ENCODE measurements at regions not wholly inside any gene's neighbourhood (a gene's known extent, or its start where the extent isn't known, plus 50 kb on each side); places are given as distances from the start of the nearest gene placed in this dataset.

- TF ChIP-seq SIN3A (IDR thresholded peaks at IDR 0.05; ENCODE audit: borderline replicate concordance, low read depth, low read length) (no peak), CTCF (IDR thresholded peaks at IDR 0.05) (no peak), TEAD4 (IDR thresholded peaks at IDR 0.05; ENCODE audit: borderline replicate concordance, insufficient read depth) (no peak), TAF1 (IDR thresholded peaks at IDR 0.05; ENCODE audit: borderline replicate concordance, low read depth, low read length) (no peak), RAD21 (IDR thresholded peaks at IDR 0.05; ENCODE audit: low read length) (no peak), NFIC (IDR thresholded peaks at IDR 0.05; ENCODE audit: borderline replicate concordance) (no peak), NRF1 (IDR thresholded peaks at IDR 0.05; ENCODE audit: low read depth, low read length) (no peak), TCF12 (IDR thresholded peaks at IDR 0.05) (no peak), YY1 (IDR thresholded peaks at IDR 0.05; ENCODE audit: low read depth) (no peak), REST (IDR thresholded peaks at IDR 0.05; ENCODE audit: low read depth, low read length) (no peak), MAX (IDR thresholded peaks at IDR 0.05; ENCODE audit: low read depth) (no peak)
Measured at GRCh38 chr2:75833386-75833785, 122.7 kb upstream of the GCFC2 start.
